HG03066 (cell line): ENCODE measurements at regions not wholly inside any gene's neighbourhood (a gene's known extent, or its start where the extent isn't known, plus 50 kb on each side); places are given as distances from the start of the nearest gene placed in this dataset.

Experiments used
- ATAC-seq: cut with Tn5 transposase; IDR thresholded peaks from one replicate; pipeline ENCODE4 v1.9.1; 2021; ENCODE audit warnings: low read depth; ENCODE audit not compliant: unreplicated experiment

- no peak for ATAC-seq
Measured at GRCh38 chr17:36727052-36727451, 125.7 kb downstream of the MRM1 start.

- ATAC-seq, result no peak
Measured at GRCh38 chr17:36727577-36727976, 126.2 kb downstream of the MRM1 start.

GRCh38 chr17:36728030-36728991 is 126.9 kb downstream of the MRM1 start:
- no peak for ATAC-seq

- ATAC-seq, result no peak
Measured at GRCh38 chr17:36730095-36730808, 128.9 kb downstream of the MRM1 start.

GRCh38 chr17:36730857-36731490 is 129.6 kb downstream of the MRM1 start:
- no peak for ATAC-seq

- ATAC-seq, result no peak
Measured at GRCh38 chr17:36731811-36732210, 130.4 kb downstream of the MRM1 start.

- ATAC-seq, result no peak
Measured at GRCh38 chr17:36732351-36732750, 131.0 kb downstream of the MRM1 start.

- ATAC-seq, result no peak
Measured at GRCh38 chr17:36736201-36737156, 135.1 kb downstream of the MRM1 start.

- ATAC-seq, result no peak
Measured at GRCh38 chr17:36739208-36739607, 137.8 kb downstream of the MRM1 start.

GRCh38 chr17:36740157-36740556 is 138.8 kb downstream of the MRM1 start:
- ATAC-seq, result no peak

GRCh38 chr17:36741019-36741902 is 139.9 kb downstream of the MRM1 start:
- ATAC-seq, result no peak

GRCh38 chr17:36742267-36743000 is 141.1 kb downstream of the MRM1 start:
- no peak for ATAC-seq

- ATAC-seq, result no peak
Measured at GRCh38 chr17:36743130-36743529, 141.7 kb downstream of the MRM1 start.

- ATAC-seq, result no peak
Measured at GRCh38 chr17:36746381-36747053, 145.1 kb downstream of the MRM1 start.

GRCh38 chr17:36747861-36748260 is 146.5 kb downstream of the MRM1 start:
- ATAC-seq, result no peak

GRCh38 chr17:36748272-36748671 is 146.9 kb downstream of the MRM1 start:
- no peak for ATAC-seq

GRCh38 chr17:36749493-36749892 is 148.1 kb downstream of the MRM1 start:
- ATAC-seq, result no peak

GRCh38 chr17:36750316-36750885 is 149.0 kb downstream of the MRM1 start:
- ATAC-seq, result no peak
